ENCODE measurements at regions not wholly inside any gene's neighbourhood (a gene's known extent, or its start where the extent isn't known, plus 50 kb on each side); places are given as distances from the start of the nearest gene placed in this dataset.

DNA sequence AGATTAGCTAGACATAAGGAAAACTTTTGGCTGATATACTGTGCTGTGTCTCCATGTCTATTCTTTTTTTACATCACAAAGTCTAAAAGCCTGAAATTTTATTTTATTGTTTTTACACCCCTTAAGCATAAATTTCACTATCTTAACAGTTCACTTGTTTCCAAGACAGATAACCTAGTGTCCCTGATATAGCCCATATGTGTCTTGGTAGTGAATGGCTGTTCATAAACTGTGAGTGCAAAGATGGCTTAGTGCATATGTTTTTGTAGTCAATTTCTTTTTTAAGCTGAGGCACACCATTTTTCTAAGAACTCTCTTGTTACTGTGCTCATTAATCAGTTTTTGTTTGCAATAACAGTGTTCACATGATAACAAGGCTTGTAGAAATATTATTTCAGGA is 381.1 kb downstream of the OXSM start:
- Histone ChIP-seq H3K27me3 (no peaks in the 10 kb centered on the region), H3K4me3 (no peak overlapping the region), H3K27ac (no peak overlapping the region), H3K36me3 (no peaks in the 10 kb centered on the region), H3K9me3 (no peaks in the 10 kb centered on the region), H3K4me1 (no peaks in the 10 kb centered on the region)
- no peak for DNase-seq
- no peak for TF ChIP-seq POLR2A (IDR thresholded peaks at IDR 0.05)
- TF ChIP-seq, protein P1, sequence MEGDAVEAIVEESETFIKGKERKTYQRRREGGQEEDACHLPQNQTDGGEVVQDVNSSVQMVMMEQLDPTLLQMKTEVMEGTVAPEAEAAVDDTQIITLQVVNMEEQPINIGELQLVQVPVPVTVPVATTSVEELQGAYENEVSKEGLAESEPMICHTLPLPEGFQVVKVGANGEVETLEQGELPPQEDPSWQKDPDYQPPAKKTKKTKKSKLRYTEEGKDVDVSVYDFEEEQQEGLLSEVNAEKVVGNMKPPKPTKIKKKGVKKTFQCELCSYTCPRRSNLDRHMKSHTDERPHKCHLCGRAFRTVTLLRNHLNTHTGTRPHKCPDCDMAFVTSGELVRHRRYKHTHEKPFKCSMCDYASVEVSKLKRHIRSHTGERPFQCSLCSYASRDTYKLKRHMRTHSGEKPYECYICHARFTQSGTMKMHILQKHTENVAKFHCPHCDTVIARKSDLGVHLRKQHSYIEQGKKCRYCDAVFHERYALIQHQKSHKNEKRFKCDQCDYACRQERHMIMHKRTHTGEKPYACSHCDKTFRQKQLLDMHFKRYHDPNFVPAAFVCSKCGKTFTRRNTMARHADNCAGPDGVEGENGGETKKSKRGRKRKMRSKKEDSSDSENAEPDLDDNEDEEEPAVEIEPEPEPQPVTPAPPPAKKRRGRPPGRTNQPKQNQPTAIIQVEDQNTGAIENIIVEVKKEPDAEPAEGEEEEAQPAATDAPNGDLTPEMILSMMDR (IDR thresholded peaks at IDR 0.05): no peak

DNA sequence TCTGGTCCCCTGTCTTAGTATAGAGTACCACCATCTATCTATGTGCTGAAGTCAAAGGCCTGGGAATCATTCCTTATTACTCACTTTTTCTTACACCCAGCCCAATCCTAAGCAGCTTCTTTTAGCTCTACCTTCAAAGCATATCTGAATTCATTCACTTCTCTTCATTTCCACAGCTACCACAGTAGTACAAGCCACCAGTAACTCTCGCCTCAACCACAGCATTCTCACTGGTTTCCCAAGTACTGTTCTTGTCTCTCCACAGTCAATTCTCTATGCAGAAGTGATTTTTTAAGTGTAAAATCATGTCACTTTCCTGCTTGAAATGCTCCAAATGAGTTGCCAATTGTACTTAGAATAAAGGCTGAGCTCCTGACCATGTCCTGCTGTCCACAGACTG is 401.7 kb downstream of the OXSM start:
- TF ChIP-seq POLR2A (IDR thresholded peaks at IDR 0.05): no peak
- TF ChIP-seq, protein P1 (IDR thresholded peaks at IDR 0.05): no peak
- Histone ChIP-seq H3K4me3 (no peak overlapping the region), H3K27ac (no peak overlapping the region), H3K4me1 (no peaks in the 10 kb centered on the region), H3K9me3 (no peaks in the 10 kb centered on the region), H3K27me3 (no peaks in the 10 kb centered on the region), H3K36me3 (no peaks in the 10 kb centered on the region)
- DNase-seq: no peak

GRCh38 chr3:26193558-26193957 is 403.7 kb downstream of the OXSM start:
- Histone ChIP-seq H3K4me1 (no peaks in the 10 kb centered on the region), H3K9me3 (no peaks in the 10 kb centered on the region), H3K36me3 (no peaks in the 10 kb centered on the region), H3K27ac (no peak overlapping the region), H3K4me3 (no peak overlapping the region), H3K27me3 (no peaks in the 10 kb centered on the region)
- DNase-seq: no peak
- TF ChIP-seq, protein P1 (IDR thresholded peaks at IDR 0.05): no peak
- no peak for TF ChIP-seq POLR2A (IDR thresholded peaks at IDR 0.05)

GRCh38 chr3:26196781-26197180 is 406.9 kb downstream of the OXSM start:
- DNase-seq: no peak
- Histone ChIP-seq H3K4me3 (no peak overlapping the region), H3K9me3 (no peaks in the 10 kb centered on the region), H3K27ac (no peak overlapping the region), H3K27me3 (no peaks in the 10 kb centered on the region), H3K4me1 (no peaks in the 10 kb centered on the region), H3K36me3 (no peaks in the 10 kb centered on the region)
- TF ChIP-seq, protein P1 (IDR thresholded peaks at IDR 0.05): no peak
- TF ChIP-seq POLR2A (IDR thresholded peaks at IDR 0.05): no peak

- H3K36me3 ChIP-seq: no peaks in the 10 kb centered on the region
- no peak for TF ChIP-seq POLR2A (IDR thresholded peaks at IDR 0.05)
- TF ChIP-seq, protein P1 (IDR thresholded peaks at IDR 0.05): no peak
- no peak for DNase-seq
- H3K4me3 ChIP-seq: no peak overlapping the region
- no peaks in the 10 kb centered on the region for H3K4me1 ChIP-seq
- no peaks in the 10 kb centered on the region for H3K27me3 ChIP-seq
- no peak overlapping the region for H3K27ac ChIP-seq
- no peaks in the 10 kb centered on the region for H3K9me3 ChIP-seq
Observed at GRCh38 chr3:26198609-26199008, 408.7 kb downstream of the OXSM start.

DNA sequence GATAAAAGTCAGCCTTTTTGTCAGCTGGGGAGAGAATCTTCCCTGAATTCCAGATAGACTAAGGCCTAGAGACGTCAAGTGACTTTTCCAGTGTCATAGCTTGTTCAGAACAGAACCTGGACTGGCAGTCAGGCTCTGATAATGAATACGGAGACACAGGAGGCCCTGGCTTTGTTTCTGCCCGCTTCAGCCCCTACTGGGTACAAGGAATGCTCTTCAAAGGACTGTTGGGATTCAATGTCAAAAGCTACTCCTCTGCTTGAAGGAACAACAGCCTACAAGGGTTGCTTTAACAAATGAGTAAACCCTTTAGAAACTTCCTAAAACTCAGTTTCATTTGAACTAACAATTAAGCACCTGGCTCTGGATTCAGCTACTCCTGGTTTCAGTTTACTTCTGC is 412.3 kb downstream of the OXSM start:
- TF ChIP-seq, protein P1 (IDR thresholded peaks at IDR 0.05): no peak
- no peak for TF ChIP-seq POLR2A (IDR thresholded peaks at IDR 0.05)
- H3K27me3 ChIP-seq: no peaks in the 10 kb centered on the region
- no peak overlapping the region for H3K27ac ChIP-seq
- H3K4me3 ChIP-seq: no peak overlapping the region
- H3K9me3 ChIP-seq: no peaks in the 10 kb centered on the region
- no peaks in the 10 kb centered on the region for H3K36me3 ChIP-seq
- H3K4me1 ChIP-seq: no peaks in the 10 kb centered on the region
- no peak for DNase-seq
